NCI-H2171 (cell line): ENCODE measurements at regions not wholly inside any gene's neighbourhood (a gene's known extent, or its start where the extent isn't known, plus 50 kb on each side); places are given as distances from the start of the nearest gene placed in this dataset.
A peak's percentile ranks its signal among the peaks of the same experiment; 100 is the strongest.

Experiments
- DNase-seq: peaks from one replicate; lab custom pipeline; 2025; lab: John Stamatoyannopoulos, UW

DNA sequence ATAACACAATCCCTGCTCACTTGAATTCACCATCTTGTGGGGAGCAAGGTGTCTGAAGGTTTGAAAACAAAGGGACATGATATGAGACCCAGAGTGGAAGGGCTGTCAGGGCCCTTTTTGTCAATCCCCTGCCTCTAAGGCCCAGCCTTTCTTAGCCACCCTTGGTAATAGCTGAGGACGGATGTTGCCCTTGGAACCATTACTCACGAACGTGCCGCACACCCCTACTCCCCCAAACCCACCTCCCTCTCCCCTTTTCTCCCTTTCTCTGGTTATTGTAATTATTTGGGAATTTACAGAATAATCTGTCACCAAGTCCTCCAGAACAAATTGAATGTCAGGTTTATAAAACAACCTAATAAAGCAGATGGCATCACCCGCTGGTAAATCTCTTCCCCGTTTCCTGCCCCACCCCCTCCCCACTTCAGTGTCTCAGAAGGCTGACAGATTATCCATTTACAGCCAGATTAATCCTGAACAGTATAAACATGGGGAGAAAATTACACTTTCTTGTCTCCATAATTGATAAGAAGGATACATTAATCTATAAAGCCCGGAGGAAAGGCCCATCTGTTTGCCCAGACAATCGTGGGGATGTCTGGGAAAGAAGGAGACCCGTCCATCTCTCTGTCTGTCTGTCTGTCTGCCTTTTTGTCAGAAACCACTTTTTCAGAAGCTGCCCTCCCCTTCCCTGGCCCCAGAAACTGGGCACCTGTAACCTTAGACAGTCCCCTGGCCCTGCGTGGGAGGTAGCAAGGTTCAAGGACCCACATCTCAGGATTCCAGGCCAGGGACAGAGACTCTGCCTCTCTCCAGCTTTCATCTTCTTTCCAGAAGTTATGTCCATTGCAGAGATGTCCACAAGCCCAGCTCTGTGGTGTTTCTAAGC lies 60.6 kb upstream of the CD34 start:
- DNase-seq = no peak

DNA sequence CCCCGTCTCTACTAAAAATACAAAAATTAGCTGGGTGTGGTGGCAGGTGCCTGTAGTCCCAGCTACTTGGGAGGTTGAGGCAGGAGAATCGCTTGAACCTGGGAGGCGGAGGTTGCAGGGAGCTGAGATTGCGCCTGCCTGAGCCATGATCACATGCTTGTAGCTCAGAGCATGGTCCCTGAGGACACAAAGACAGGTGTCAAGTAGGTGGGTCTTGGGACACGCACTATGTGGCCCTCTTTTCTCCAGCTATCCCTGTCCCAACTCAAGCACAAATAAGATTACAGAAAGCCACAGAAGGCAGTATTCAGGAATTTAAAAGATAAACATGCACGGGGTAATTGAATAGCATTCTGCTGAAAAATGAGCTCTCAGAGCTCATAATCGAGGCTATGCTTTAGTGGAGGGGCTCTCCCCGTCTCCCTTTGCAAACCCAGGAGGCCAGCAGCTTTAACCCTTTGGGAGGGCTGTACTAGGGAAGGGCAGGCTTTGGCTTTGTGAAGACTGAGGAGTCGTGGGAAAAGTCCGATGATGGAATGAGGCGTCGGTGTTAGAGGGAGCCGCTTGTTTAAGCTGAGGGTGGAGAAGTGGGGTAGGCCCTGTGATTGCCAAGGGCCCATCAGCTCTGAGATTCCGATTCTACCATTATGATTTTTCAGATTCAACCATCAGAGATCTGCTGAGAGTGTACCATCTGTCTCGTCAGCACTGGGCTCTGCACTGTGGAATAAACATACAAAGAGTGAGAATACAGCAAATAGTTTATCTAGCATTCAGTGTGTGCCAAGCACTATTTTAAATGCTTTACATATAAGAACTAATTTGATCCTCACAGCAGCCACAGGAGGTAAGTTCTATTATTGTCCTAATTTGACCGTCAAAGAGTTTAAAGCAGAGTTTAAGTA lies 59.7 kb upstream of the CD34 start:
- DNase-seq = no peak

DNA sequence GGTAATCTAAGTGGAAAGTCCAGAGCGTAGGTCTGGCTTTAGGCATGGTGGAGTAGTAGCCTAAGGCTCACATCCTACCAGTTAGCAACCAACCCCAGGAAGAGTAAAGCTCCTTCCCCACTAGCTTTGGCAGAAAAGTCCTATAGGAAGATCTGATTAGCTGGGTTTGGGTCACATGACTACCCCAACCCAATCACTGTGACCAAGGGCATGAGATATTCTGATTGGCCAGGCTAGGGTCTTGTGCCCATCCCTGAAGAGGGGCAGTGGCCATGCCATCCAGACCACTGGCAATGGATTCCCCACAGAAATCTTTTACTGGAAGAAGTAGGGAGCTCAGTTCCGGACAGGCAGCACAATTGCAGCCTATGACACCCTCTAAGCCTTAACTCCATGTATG lies 58.6 kb upstream of the CD34 start:
- DNase-seq = no peak

DNA sequence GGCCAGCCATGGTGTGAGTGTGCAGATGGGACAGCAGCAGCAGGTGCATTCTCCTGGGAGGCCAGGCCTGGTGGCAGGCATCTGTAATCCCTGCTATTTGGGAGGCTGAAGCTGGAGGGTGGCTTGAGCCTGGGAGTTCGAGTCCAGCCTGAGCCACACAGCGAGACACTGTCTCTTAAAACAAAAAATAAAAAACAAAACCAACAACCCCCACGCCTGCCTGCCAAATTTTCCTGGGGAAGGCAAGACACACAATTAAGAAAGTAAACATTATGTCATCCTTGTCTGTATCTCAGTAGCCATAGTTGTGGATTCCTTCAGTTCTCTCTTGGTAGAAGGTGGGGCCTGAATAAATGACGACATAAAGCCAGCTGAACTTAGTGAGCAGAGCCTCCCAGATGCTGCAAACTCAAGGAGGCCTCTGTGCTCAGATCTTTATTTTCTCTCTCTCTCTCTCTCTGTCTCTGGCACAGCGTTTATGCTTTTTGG lies 57.6 kb upstream of the CD34 start:
- no peak for DNase-seq

DNA sequence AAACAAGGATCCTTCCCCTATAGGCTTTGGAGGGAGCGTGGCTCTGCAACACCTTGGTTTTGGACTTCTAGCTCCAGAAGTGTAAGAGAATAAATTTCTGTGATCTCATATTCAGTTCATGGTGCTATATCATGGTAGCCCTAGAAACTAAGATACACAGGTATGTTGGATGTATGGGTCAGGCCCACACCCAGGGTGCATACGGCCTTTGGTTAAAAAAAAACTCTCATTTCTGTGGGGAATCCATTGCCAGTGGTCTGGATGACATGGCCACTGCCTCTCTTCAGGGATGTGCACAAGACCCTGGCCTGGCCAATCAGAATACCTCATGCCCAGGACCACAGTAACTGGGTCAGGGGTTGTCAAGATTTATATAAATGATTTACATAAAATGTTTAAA lies 56.8 kb upstream of the CD34 start:
- no peak for DNase-seq

DNA sequence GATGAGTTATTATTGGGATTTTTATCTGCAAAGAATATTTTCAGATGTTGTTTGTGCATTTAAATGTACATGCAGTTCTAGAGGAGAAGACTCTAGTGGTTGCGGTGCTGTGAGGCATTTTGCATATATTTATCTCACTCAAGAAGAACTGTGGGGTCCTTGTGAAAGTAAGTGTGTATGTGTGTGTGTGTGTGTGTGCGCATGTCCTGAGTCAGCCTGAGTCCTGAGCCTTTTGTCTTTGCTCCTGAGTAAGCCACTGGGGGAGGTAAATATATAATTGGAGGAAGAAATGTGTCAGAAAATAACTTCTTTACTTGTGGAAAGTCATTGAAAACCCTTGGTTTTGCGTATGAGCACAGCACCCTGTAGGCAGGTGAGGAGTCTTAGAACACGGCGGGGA lies 55.6 kb upstream of the CD34 start:
- DNase-seq = no peak

DNA sequence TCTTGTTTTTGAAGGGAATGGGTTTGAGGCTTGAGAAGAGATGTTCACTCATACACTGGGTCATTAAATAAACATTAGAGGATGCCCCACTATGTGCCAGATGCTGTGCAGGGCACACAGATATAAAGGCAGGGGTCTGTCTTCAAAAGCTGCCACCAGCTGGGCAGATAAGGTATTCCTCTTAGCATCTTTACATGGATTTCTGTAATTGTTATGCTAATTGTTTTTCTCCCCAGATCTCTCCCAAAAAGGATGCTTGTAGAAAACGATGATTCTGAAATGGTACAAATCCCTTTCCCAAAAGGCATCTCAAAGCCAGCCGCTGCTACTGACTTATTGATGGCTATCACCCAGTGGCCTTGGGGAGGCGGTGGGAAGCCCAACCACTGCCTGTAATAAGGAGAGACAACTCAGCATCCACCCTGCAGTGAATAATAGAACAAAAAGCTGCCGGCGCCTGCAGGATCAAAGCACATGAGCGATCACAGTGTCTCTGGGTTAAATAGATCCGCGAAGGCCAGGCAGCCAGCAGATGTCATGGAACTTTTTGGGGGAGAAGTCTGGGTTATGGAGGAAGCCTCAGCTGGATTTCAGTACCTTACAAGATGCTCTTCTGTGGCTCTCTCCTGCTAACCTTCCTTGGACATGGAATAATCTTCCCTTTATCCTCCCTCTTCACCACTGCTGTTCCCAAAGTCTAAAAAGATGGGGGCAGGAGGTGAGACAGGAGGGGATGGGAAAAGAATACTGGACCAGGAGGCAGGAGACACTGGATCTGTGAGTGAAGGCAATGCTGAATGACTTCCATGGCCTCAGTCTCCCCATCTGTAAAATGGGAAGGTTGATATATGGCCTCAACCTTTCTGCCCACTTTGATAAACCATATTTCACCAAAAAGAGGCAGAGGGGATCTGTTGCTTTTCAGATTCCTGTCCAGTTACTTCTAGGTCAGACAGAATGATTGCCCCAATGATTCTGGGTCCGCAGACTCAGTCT lies 54.8 kb upstream of the CD34 start:
- DNase-seq = no peak

DNA sequence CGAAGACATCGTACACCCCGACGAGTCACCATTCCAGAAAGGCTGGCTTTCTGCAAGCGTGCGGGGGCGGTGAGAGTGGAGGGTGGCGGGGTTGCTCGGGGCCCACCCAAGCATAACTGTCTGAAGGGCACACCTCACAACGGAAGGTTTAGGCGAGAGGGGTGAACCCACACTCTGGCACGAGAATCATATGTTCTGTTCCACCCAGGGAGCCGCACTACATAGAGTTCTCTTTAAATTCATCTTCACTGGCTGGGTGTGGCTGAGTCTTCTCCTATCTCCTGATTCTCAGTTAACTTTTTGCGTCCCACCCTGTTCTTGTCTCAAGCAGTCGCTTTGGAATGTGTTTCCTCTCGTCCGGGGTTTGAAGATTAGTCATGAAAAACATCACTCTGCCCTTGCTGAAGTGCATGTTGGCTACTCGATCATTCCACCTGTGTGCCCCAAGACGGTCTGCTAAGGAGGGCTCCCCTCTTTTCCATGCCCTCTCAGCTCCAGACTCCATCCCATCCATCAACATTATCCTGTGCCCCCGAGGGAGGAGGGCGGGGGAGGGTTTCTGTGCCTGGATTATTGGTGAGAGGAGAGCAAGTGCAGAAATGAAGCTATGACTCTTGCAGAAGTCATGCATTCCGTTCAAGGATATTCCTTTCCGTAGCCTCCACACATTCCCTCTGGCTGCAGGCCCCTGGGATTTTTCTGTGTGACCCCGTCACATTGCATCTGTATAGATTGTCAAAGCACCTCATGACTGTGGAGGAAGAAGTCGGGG lies 53.5 kb upstream of the CD34 start:
- no peak for DNase-seq

DNA sequence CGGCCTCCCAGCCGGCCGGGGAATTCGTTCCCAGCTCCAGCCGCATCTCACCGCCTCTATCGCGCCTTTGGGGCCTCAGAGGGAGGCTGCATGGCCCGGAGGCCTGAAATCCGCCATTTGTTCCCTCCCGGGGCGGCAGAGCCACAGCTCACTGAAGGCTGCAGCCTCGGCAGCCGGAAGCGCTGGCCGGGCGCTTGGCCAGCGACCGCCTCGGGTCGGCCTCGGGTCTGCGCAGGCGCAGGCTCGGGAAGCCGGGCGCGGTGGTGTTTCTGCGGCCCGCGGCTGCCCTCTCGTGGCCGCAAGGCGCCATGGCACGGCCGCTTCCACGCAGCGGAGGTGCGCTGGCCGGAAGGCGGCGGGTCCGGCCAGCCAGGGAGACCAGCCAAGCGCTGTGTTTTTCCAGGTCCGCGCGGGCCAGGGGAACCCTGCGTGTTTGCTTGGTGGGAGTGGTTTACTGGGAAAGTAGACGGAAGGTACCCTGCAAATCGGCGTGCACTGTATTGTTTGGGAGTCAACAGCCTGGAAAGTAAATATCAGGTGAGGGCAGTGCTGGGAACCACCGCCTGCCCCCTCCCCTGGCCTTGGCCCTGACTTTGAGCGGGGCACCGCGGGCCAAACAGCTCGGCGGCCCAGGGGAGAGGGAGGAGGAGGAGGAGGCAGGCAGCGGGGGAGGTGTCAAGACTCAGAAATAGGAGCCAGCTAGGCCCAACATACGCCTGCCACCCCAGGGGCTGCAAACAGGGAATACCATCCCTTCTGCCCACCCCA lies 52.7 kb upstream of the CD34 start:
- peak; percentile 75 for DNase-seq

DNA sequence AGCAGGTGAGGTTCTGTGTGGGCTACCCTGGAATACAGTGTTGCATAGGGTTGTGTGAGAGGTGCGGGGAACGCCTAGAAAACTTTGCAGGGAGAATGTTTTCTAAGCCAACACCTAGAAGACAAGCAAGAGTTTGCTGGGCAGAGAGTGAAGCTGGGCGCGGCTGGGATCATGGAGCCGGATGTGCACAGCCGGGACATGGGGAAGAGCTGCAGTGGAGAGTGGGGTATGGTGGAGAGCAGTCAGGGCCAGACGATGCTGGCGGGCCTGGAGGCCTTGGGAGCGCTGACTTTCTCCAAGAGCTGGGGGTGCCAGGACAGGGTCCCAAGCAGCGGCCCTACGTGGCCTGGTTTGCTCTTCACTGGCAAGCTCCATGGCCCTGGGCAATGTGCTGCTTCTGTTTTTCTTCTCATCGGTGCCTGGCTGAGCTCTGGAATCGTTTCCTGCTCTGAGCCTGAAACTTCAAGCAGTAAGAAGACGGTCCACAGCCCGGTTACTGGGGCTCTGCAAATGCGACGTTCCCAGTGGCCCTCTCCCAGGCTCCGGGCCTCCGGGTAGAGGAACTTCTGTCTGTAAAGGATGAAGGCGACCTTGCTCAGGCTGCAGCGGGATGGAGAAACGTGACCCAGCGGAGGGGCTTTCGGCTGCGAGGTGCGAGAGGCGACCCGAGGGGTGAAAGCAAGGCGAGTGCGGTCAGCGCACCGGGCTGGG lies 51.9 kb upstream of the CD34 start:
- DNase-seq = no peak
